ENCODE measurements at regions not wholly inside any gene's neighbourhood (a gene's known extent, or its start where the extent isn't known, plus 50 kb on each side); places are given as distances from the start of the nearest gene placed in this dataset.

- TF ChIP-seq CTCF (IDR thresholded peaks at IDR 0.05; ENCODE audit: low read length): no peak
- TF ChIP-seq EZH2 (optimal IDR thresholded peaks at IDR 0.05; ENCODE audit: low read depth, low read length): no peak
- no peak for TF ChIP-seq EZH2phosphoT487 (IDR thresholded peaks at IDR 0.05; ENCODE audit: low read length)
Measured at GRCh38 chr3:194219826-194220410, 84.0 kb downstream of the HES1 start.
